T-helper 1 cell (primary cell): ENCODE measurements at regions not wholly inside any gene's neighbourhood (a gene's known extent, or its start where the extent isn't known, plus 50 kb on each side); places are given as distances from the start of the nearest gene placed in this dataset.
"Not testable (repeated sequence)": the region's sequence is repeated elsewhere in the genome, so short reads cannot be mapped to it uniquely, and the experiment has no call there.

ENCODE experiments used
- DNase-seq, 5 donors: peaks; one replicate each; pipeline ENCODE4 v3.0.0-alpha.2; 2012 to 2020

GRCh38 chr12:32010631-32011336, 51.6 kb downstream of the RESF1 start:
- no peak for DNase-seq

GRCh38 chr12:32012249-32012785, 53.1 kb downstream of the RESF1 start:
- no peak for DNase-seq

GRCh38 chr12:32015036-32015435, 55.8 kb downstream of the RESF1 start:
- DNase-seq, result no peak

GRCh38 chr12:32016680-32017482, 57.7 kb downstream of the RESF1 start:
- DNase-seq, result no peak

- DNase-seq, result no peak
These were observed 62.1 kb downstream of the RESF1 start for GRCh38 chr12:32021346-32021773.

GRCh38 chr12:32022387-32022786, 63.2 kb downstream of the RESF1 start:
- not testable (repeated sequence) for DNase-seq

- not testable (repeated sequence) for DNase-seq
These were observed 64.6 kb downstream of the RESF1 start for GRCh38 chr12:32023861-32024260.

- no peak for DNase-seq
These were observed 65.8 kb downstream of the RESF1 start for GRCh38 chr12:32024884-32025592.

GRCh38 chr12:32025906-32026305, 66.7 kb downstream of the RESF1 start:
- peak in 3 of 5 donors; percentile 6 to 88 (median 12) for DNase-seq

GRCh38 chr12:32027684-32028365, 68.6 kb downstream of the RESF1 start:
- no peak for DNase-seq

GRCh38 chr12:32030151-32030550, 70.9 kb downstream of the RESF1 start:
- DNase-seq, result no peak

GRCh38 chr12:32030676-32031075, 71.5 kb downstream of the RESF1 start:
- DNase-seq, result no peak

GRCh38 chr12:32031109-32031508, 71.9 kb downstream of the RESF1 start:
- DNase-seq, result no peak

GRCh38 chr12:32032205-32032810, 73.1 kb downstream of the RESF1 start:
- no peak for DNase-seq

- no peak for DNase-seq
These were observed 73.2 kb upstream of the BICD1 start for GRCh38 chr12:32033406-32033805.

- DNase-seq, result no peak
These were observed 72.6 kb upstream of the BICD1 start for GRCh38 chr12:32034045-32034444.

GRCh38 chr12:32036477-32037263, 70.0 kb upstream of the BICD1 start:
- DNase-seq, result no peak

- no peak for DNase-seq
These were observed 67.3 kb upstream of the BICD1 start for GRCh38 chr12:32039347-32039746.

GRCh38 chr12:32039917-32040575, 66.6 kb upstream of the BICD1 start:
- no peak for DNase-seq

GRCh38 chr12:32043928-32044549, 62.6 kb upstream of the BICD1 start:
- DNase-seq, result no peak
